ENCODE measurements at regions not wholly inside any gene's neighbourhood (a gene's known extent, or its start where the extent isn't known, plus 50 kb on each side); places are given as distances from the start of the nearest gene placed in this dataset.

DNA sequence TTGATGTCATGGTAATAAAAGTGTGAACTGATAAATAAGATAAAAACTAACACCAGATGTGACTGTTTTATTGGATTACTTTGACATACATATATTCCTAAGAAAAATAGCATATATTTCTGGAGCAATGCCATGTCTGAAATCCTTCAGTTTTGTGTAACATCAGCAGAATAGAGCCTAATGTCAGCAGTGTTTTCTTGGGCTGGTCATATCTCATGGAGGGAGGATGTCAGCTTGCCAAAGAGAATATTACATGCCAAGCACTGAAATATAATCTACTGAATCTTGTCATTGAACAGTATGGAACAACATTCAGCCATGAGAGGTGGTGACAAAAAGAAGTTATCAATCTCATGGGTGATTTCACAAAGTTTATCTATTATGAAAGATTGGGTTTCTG lies 220.3 kb downstream of the KLHL28 start:
- no peak overlapping the region for H3K4me3 ChIP-seq (ENCODE audit: low read length)
- H3K4me1 Mint-ChIP-seq = peaks cover 18% of the 10 kb centered on the region
- H3K4me1 ChIP-seq (ENCODE audit: control insufficient read depth, insufficient read depth, low read length) = no peaks in the 10 kb centered on the region
- no peaks in the 10 kb centered on the region for H3K9me3 Mint-ChIP-seq
- no peak overlapping the region for H3K9ac ChIP-seq (ENCODE audit: extremely low read depth, low read length, poor library complexity, severe bottlenecking)
- H3K4me3 Mint-ChIP-seq = no peak overlapping the region
- no peaks in the 10 kb centered on the region for H3K36me3 Mint-ChIP-seq (ENCODE audit: low read depth)
- DNase-seq = no peak
- no peaks in the 10 kb centered on the region for H3K36me3 ChIP-seq (ENCODE audit: control insufficient read depth, insufficient read depth, low read length)
- H3K27ac ChIP-seq (ENCODE audit: low read depth, low read length) = no peak overlapping the region
- no peaks in the 10 kb centered on the region for H3K9me3 ChIP-seq (ENCODE audit: control insufficient read depth, low read length)
- H3K27me3 Mint-ChIP-seq (ENCODE audit: insufficient read depth) = no peaks in the 10 kb centered on the region
- no peak overlapping the region for H3K27ac Mint-ChIP-seq
- TF ChIP-seq, protein P1, sequence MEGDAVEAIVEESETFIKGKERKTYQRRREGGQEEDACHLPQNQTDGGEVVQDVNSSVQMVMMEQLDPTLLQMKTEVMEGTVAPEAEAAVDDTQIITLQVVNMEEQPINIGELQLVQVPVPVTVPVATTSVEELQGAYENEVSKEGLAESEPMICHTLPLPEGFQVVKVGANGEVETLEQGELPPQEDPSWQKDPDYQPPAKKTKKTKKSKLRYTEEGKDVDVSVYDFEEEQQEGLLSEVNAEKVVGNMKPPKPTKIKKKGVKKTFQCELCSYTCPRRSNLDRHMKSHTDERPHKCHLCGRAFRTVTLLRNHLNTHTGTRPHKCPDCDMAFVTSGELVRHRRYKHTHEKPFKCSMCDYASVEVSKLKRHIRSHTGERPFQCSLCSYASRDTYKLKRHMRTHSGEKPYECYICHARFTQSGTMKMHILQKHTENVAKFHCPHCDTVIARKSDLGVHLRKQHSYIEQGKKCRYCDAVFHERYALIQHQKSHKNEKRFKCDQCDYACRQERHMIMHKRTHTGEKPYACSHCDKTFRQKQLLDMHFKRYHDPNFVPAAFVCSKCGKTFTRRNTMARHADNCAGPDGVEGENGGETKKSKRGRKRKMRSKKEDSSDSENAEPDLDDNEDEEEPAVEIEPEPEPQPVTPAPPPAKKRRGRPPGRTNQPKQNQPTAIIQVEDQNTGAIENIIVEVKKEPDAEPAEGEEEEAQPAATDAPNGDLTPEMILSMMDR (conservative IDR thresholded peaks at IDR 0.05) = no peak
- no peaks in the 10 kb centered on the region for H3K27me3 ChIP-seq (ENCODE audit: control insufficient read depth, insufficient read depth, low read length, poor library complexity, severe bottlenecking)

- Mint-ChIP-seq H3K27ac (peak overlapping the region; percentile 64), H3K36me3 (ENCODE audit: low read depth) (no peaks in the 10 kb centered on the region), H3K9me3 (peaks cover 6% of the 10 kb centered on the region), H3K4me3 (no peak overlapping the region), H3K4me1 (peaks cover 15% of the 10 kb centered on the region), H3K27me3 (ENCODE audit: insufficient read depth) (no peaks in the 10 kb centered on the region)
- TF ChIP-seq, protein P1 (conservative IDR thresholded peaks at IDR 0.05) = no peak
- no CpG with 5 or more reads among the region's 1 CpG for WGBS, 2 experiments (ENCODE audit: insufficient coverage in 1 of 2, insufficient read length in 1 of 2)
- DNase-seq = no peak
- Histone ChIP-seq H3K27me3 (ENCODE audit: control insufficient read depth, insufficient read depth, low read length, poor library complexity, severe bottlenecking) (no peaks in the 10 kb centered on the region), H3K36me3 (ENCODE audit: control insufficient read depth, insufficient read depth, low read length) (no peaks in the 10 kb centered on the region), H3K9ac (ENCODE audit: extremely low read depth, low read length, poor library complexity, severe bottlenecking) (peak overlapping the region; percentile 33), H3K9me3 (ENCODE audit: control insufficient read depth, low read length) (peaks cover 14% of the 10 kb centered on the region), H3K4me3 (ENCODE audit: low read length) (no peak overlapping the region), H3K27ac (ENCODE audit: low read depth, low read length) (no peak overlapping the region), H3K4me1 (ENCODE audit: control insufficient read depth, insufficient read depth, low read length) (peaks cover 3% of the 10 kb centered on the region)
Observed at GRCh38 chr14:44736326-44736725, 225.4 kb downstream of the KLHL28 start.

- H3K36me3 ChIP-seq (ENCODE audit: control insufficient read depth, insufficient read depth, low read length) = no peaks in the 10 kb centered on the region
- H3K27me3 Mint-ChIP-seq (ENCODE audit: insufficient read depth) = no peaks in the 10 kb centered on the region
- TF ChIP-seq, protein P1 (conservative IDR thresholded peaks at IDR 0.05) = no peak
Observed at GRCh38 chr14:44732144-44732543, 225.1 kb upstream of the FSCB start.

More at GRCh38 chr14:44732144-44732543, 225.1 kb upstream of the FSCB start:
- Mint-ChIP-seq H3K9me3 (peaks cover 6% of the 10 kb centered on the region), H3K4me3 (no peak overlapping the region), H3K36me3 (ENCODE audit: low read depth) (no peaks in the 10 kb centered on the region), H3K4me1 (peaks cover 11% of the 10 kb centered on the region), H3K27ac (no peak overlapping the region)
- Histone ChIP-seq H3K9me3 (ENCODE audit: control insufficient read depth, low read length) (peaks cover 14% of the 10 kb centered on the region), H3K27me3 (ENCODE audit: control insufficient read depth, insufficient read depth, low read length, poor library complexity, severe bottlenecking) (no peaks in the 10 kb centered on the region), H3K4me1 (ENCODE audit: control insufficient read depth, insufficient read depth, low read length) (peaks cover 3% of the 10 kb centered on the region), H3K9ac (ENCODE audit: extremely low read depth, low read length, poor library complexity, severe bottlenecking) (no peak overlapping the region), H3K27ac (ENCODE audit: low read depth, low read length) (no peak overlapping the region), H3K4me3 (ENCODE audit: low read length) (no peak overlapping the region)
- no peak for DNase-seq
